GM12878 (cell line): ENCODE measurements at regions not wholly inside any gene's neighbourhood (a gene's known extent, or its start where the extent isn't known, plus 50 kb on each side); places are given as distances from the start of the nearest gene placed in this dataset.

Experiments used
- ATAC-seq: fragments of 200-7000 bp; cut with Tn5 transposase; 3 replicates; pipeline ENCODE4 v1.9.1; 2020; ENCODE audit warnings: mild to moderate bottlenecking, moderate library complexity
- BruUV-seq: library from RNA; stranded (reverse); fragments of 400-500 nt; replicated peaks from 2 replicates; lab custom pipeline; 2021; lab: Mats Ljungman, UMichigan
- CTCF ChIA-PET: fragments of 300-600 bp; sonication (Branson Sonifier 250); formaldehyde crosslinking; extraction: SDS; loops from one replicate; lab custom pipeline; 2021; ENCODE audit warnings: inconsistent platforms; lab: Yijun Ruan, JAX
- POLR2A ChIA-PET: fragments of 350-600 bp; formaldehyde crosslinking; extraction: SDS; loops from one replicate; lab custom pipeline; 2021; ENCODE audit warnings: inconsistent platforms; lab: Charles Lee
- RAD21 ChIA-PET: fragments of 300-600 bp; sonication (Branson Sonifier 250); formaldehyde crosslinking; loops from one replicate; lab custom pipeline; 2023; ENCODE audit warnings: antibody characterized with exemption; ENCODE audit not compliant: unreplicated experiment; lab: Charles Lee
- SMC1A ChIA-PET: fragments of 300-600 bp; sonication (Branson Sonifier 250); formaldehyde crosslinking; loops from one replicate; lab custom pipeline; 2023; ENCODE audit not compliant: unreplicated experiment, uncharacterized antibody; lab: Charles Lee
- DNase-seq: peaks from one replicate; pipeline ENCODE4 v3.0.0-alpha.2; 2011; ENCODE audit warnings: low read depth, low spot score
- FAIRE-seq: peaks from 3 replicates; lab custom pipeline; 2011; peaks lifted over from hg19 to GRCh38; lab: Jason Lieb, UNC
- H2AFZ ChIP-seq: 2 replicates; pipeline ENCODE4 v1.6.0; 2011; ENCODE audit warnings: low read depth, low read length, control low read depth; ENCODE audit not compliant: control insufficient read depth
- H3K27ac ChIP-seq: 2 replicates; pipeline ENCODE4 v1.5.1; 2011; ENCODE audit warnings: control low read depth; ENCODE audit not compliant: control insufficient read depth, insufficient read depth
- H3K27me3 ChIP-seq, 2 experiments: replicated peaks in 1 of 2; 2 replicates each; pipeline versions ENCODE4 v1.6.0 to v1.6.1; 2011; ENCODE audit warnings: low read length in 1 of 2; ENCODE audit not compliant: control insufficient read depth in 2 of 2, insufficient read depth in 2 of 2
- H3K36me3 ChIP-seq, 2 experiments: 2 replicates each; pipeline ENCODE4 v1.5.1; 2011; ENCODE audit warnings: low read length in 1 of 2; ENCODE audit not compliant: control insufficient read depth in 2 of 2, insufficient read depth in 2 of 2
- H3K4me1 ChIP-seq: 2 replicates; pipeline ENCODE4 v1.6.1; 2011; ENCODE audit warnings: mild to moderate bottlenecking, low read length, moderate library complexity, mixed read lengths; ENCODE audit not compliant: control insufficient read depth, insufficient read depth
- H3K4me2 ChIP-seq: 2 replicates; pipeline ENCODE4 v1.6.0; 2011; ENCODE audit warnings: control low read depth; ENCODE audit not compliant: control insufficient read depth, insufficient read depth
- H3K4me3 ChIP-seq: fragments of 200-600 bp; sonication (generic); 2 replicates; pipeline ENCODE4 v1.5.1; 2016
- H3K79me2 ChIP-seq: 2 replicates; pipeline ENCODE4 v1.6.0; 2011; ENCODE audit warnings: low read length; ENCODE audit not compliant: control insufficient read depth, insufficient read depth
- H3K9ac ChIP-seq: 2 replicates; pipeline ENCODE4 v1.8.0; 2011; ENCODE audit warnings: low read length, control low read depth, mixed read lengths; ENCODE audit not compliant: control insufficient read depth, insufficient read depth
- H3K9me3 ChIP-seq: replicated peaks from 3 replicates; pipeline ENCODE4 v1.5.1; 2011; ENCODE audit warnings: mild to moderate bottlenecking, low read length; ENCODE audit not compliant: control insufficient read depth, insufficient read depth
- H4K20me1 ChIP-seq: 2 replicates; pipeline ENCODE4 v1.6.0; 2011; ENCODE audit not compliant: control insufficient read depth, insufficient read depth
- BCL11A ChIP-seq: IDR thresholded peaks from 2 replicates; pipeline ENCODE4 v1.6.1; 2011; ENCODE audit warnings: low read depth, low read length
- DPF2 ChIP-seq: fragments of 450-650 bp; IDR thresholded peaks from 2 replicates; pipeline ENCODE4 v1.6.1; 2017; ENCODE audit warnings: mild to moderate bottlenecking
- MTA3 ChIP-seq: IDR thresholded peaks from 2 replicates; pipeline ENCODE4 v1.6.1; 2012; ENCODE audit warnings: low read length, inconsistent platforms, borderline replicate concordance
- NR2F1 ChIP-seq: fragments of 450-650 bp; conservative IDR thresholded peaks from 2 replicates; pipeline ENCODE4 v1.6.1; 2017; ENCODE audit warnings: mild to moderate bottlenecking
- SMAD1 ChIP-seq: fragments of 450-650 bp; IDR thresholded peaks from 2 replicates; pipeline ENCODE4 v1.6.1; 2018; ENCODE audit warnings: mild to moderate bottlenecking, low read depth; ENCODE audit not compliant: partially characterized antibody
- STAT1 ChIP-seq: fragments of 450-650 bp; conservative IDR thresholded peaks from 2 replicates; pipeline ENCODE4 v1.6.1; 2014; ENCODE audit warnings: antibody characterized with exemption, mild to moderate bottlenecking
- TARDBP ChIP-seq: IDR thresholded peaks from 2 replicates; pipeline ENCODE4 v1.6.1; 2016; ENCODE audit warnings: borderline replicate concordance
- WGBS: methylation state at CpG from one replicate; pipeline ENCODE4 v1.1.6; 2016; ENCODE audit warnings: low lambda C conversion rate; ENCODE audit not compliant: insufficient replicate concordance, insufficient coverage; ENCODE audit errors: missing lambda C conversion rate; 5-methylcytosine and 5-hydroxymethylcytosine counted together
- in situ Hi-C: fragments of 300-500 bp; cut with MboI; formaldehyde crosslinking; loops from 9 replicates; pipeline ENCODE4 v1.14.3; 2018; ENCODE audit warnings: mixed read lengths
- intact Hi-C: fragments of 100-400 bp; cut with micrococcal nuclease; formaldehyde crosslinking; loops from one replicate; pipeline ENCODE4 v1.14.2; 2022; ENCODE audit not compliant: unreplicated experiment
- TF ChIP-seq, protein P1 (sequence below): fragments of 450-650 bp; IDR thresholded peaks from 2 replicates; pipeline ENCODE4 v1.6.1; 2017; ENCODE audit warnings: mild to moderate bottlenecking, moderate library complexity
- TF ChIP-seq, protein P2 (sequence below): IDR thresholded peaks from 2 replicates; pipeline ENCODE4 v1.6.1; 2012; ENCODE audit warnings: improper control_type of control experiment, low read depth, low read length; ENCODE audit not compliant: insufficient replicate concordance
- TF ChIP-seq, protein P3 (sequence below): fragments of 450-650 bp; formaldehyde crosslinking; IDR thresholded peaks from 2 replicates; pipeline ENCODE4 v1.5.0; 2022; ENCODE audit warnings: mild to moderate bottlenecking, missing genetic modification characterization

DNA sequence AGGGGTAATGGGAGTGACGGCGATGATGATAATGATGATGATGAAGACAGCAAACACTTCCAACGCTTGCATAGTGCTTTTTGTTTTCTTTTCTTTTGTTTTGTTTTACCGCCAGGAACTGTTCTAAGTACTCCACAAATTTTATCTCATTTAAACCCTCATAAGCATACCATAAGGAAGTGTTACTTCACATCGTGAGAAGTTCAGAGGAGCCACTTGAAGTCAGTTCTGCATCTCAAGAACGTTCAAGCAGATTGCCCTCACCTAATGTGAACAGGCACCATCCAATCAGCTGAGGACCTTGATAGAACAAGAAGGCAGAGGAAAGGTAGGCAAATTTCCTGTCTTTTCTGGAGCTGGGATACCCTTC, 104.1 kb downstream of the LSM3 start (continued):
- TF ChIP-seq, protein P1, sequence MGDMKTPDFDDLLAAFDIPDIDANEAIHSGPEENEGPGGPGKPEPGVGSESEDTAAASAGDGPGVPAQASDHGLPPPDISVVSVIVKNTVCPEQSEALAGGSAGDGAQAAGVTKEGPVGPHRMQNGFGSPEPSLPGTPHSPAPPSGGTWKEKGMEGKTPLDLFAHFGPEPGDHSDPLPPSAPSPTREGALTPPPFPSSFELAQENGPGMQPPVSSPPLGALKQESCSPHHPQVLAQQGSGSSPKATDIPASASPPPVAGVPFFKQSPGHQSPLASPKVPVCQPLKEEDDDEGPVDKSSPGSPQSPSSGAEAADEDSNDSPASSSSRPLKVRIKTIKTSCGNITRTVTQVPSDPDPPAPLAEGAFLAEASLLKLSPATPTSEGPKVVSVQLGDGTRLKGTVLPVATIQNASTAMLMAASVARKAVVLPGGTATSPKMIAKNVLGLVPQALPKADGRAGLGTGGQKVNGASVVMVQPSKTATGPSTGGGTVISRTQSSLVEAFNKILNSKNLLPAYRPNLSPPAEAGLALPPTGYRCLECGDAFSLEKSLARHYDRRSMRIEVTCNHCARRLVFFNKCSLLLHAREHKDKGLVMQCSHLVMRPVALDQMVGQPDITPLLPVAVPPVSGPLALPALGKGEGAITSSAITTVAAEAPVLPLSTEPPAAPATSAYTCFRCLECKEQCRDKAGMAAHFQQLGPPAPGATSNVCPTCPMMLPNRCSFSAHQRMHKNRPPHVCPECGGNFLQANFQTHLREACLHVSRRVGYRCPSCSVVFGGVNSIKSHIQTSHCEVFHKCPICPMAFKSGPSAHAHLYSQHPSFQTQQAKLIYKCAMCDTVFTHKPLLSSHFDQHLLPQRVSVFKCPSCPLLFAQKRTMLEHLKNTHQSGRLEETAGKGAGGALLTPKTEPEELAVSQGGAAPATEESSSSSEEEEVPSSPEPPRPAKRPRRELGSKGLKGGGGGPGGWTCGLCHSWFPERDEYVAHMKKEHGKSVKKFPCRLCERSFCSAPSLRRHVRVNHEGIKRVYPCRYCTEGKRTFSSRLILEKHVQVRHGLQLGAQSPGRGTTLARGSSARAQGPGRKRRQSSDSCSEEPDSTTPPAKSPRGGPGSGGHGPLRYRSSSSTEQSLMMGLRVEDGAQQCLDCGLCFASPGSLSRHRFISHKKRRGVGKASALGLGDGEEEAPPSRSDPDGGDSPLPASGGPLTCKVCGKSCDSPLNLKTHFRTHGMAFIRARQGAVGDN: no peak
- TF ChIP-seq BCL11A (no peak), SMAD1 (no peak)
- TF ChIP-seq, all 136 proteins: peak for 0

DNA sequence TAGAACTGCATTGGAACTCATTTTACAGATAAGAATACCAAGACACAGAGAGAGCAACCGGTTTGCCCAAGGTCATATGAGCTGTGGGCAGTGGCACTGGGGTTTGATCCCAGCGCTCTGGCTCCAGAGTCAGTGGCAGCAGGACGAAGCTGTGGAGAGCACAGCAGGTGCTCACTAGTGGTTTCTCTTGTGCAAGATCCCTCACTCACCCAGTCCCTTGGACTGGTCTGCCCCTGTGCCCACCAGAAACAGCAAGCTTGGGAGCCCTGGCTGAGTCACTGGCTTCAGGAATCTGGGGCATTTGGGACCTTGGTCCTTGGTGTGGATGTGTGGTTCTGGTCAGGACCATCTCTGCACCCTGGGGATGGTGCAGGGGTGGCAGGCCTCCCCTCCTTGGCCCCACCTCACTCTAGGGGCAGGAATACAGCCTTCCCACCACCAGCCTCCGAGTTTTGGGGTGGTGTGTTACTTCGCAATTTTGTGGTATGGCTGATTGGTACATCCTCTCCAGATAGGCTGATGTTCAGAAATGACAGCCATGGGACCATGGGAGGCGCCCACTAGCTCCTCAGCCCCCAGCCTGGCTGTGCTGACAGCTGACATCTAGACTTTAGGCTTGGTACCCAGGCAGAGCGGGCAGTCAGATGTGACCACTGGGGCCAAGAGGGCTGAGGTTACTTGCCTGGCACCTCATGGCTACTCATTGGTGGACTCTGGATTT, 104.6 kb downstream of the LSM3 start:
- WGBS: 13% methylated on average over 7 of the region's 7 CpGs
- intact Hi-C loops: no loop called here
- SMC1A ChIA-PET: no interaction called here
- TF ChIP-seq MTA3 (no peak), STAT1 (no peak), NR2F1 (no peak), DPF2 (no peak), TARDBP (no peak)
- TF ChIP-seq, protein P2, sequence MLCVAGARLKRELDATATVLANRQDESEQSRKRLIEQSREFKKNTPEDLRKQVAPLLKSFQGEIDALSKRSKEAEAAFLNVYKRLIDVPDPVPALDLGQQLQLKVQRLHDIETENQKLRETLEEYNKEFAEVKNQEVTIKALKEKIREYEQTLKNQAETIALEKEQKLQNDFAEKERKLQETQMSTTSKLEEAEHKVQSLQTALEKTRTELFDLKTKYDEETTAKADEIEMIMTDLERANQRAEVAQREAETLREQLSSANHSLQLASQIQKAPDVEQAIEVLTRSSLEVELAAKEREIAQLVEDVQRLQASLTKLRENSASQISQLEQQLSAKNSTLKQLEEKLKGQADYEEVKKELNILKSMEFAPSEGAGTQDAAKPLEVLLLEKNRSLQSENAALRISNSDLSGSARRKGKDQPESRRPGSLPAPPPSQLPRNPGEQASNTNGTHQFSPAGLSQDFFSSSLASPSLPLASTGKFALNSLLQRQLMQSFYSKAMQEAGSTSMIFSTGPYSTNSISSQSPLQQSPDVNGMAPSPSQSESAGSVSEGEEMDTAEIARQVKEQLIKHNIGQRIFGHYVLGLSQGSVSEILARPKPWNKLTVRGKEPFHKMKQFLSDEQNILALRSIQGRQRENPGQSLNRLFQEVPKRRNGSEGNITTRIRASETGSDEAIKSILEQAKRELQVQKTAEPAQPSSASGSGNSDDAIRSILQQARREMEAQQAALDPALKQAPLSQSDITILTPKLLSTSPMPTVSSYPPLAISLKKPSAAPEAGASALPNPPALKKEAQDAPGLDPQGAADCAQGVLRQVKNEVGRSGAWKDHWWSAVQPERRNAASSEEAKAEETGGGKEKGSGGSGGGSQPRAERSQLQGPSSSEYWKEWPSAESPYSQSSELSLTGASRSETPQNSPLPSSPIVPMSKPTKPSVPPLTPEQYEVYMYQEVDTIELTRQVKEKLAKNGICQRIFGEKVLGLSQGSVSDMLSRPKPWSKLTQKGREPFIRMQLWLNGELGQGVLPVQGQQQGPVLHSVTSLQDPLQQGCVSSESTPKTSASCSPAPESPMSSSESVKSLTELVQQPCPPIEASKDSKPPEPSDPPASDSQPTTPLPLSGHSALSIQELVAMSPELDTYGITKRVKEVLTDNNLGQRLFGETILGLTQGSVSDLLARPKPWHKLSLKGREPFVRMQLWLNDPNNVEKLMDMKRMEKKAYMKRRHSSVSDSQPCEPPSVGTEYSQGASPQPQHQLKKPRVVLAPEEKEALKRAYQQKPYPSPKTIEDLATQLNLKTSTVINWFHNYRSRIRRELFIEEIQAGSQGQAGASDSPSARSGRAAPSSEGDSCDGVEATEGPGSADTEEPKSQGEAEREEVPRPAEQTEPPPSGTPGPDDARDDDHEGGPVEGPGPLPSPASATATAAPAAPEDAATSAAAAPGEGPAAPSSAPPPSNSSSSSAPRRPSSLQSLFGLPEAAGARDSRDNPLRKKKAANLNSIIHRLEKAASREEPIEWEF: no peak
- TF ChIP-seq, protein P3, sequence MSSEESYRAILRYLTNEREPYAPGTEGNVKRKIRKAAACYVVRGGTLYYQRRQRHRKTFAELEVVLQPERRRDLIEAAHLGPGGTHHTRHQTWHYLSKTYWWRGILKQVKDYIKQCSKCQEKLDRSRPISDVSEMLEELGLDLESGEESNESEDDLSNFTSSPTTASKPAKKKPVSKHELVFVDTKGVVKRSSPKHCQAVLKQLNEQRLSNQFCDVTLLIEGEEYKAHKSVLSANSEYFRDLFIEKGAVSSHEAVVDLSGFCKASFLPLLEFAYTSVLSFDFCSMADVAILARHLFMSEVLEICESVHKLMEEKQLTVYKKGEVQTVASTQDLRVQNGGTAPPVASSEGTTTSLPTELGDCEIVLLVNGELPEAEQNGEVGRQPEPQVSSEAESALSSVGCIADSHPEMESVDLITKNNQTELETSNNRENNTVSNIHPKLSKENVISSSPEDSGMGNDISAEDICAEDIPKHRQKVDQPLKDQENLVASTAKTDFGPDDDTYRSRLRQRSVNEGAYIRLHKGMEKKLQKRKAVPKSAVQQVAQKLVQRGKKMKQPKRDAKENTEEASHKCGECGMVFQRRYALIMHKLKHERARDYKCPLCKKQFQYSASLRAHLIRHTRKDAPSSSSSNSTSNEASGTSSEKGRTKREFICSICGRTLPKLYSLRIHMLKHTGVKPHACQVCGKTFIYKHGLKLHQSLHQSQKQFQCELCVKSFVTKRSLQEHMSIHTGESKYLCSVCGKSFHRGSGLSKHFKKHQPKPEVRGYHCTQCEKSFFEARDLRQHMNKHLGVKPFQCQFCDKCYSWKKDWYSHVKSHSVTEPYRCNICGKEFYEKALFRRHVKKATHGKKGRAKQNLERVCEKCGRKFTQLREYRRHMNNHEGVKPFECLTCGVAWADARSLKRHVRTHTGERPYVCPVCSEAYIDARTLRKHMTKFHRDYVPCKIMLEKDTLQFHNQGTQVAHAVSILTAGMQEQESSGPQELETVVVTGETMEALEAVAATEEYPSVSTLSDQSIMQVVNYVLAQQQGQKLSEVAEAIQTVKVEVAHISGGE (CRISPR knock-in tag): no peak

More for the DNA sequence above, 104.6 kb downstream of the LSM3 start:
- no peaks in the 10 kb centered on the region for H3K9me3 ChIP-seq
- in situ Hi-C loops: no loop called here
- H3K27me3 ChIP-seq: peaks cover 2 to 4% of the 10 kb centered on the region in 2 experiments; a peak in 2 of 4 replicates
- no peaks in the 10 kb centered on the region for H3K36me3 ChIP-seq
- ChIA-PET RAD21 (no interaction called here), CTCF (interaction anchor here (0.5 kb wide), 1 partner anchor 185 kb away, joined by 3 read pairs; no protein-coding TSS in a partner anchor), POLR2A (no interaction called here)
- no peaks in the 10 kb centered on the region for H4K20me1 ChIP-seq
- H3K9ac ChIP-seq: no peak overlapping the region
- ATAC-seq (no peak), DNase-seq (no peak), FAIRE-seq (no peak)
- H3K4me2 ChIP-seq: no peak overlapping the region
- H3K27ac ChIP-seq: no peak overlapping the region
- no TSS peak for BruUV-seq
- H3K79me2 ChIP-seq: no peaks in the 10 kb centered on the region
- H3K4me1 ChIP-seq: no peaks in the 10 kb centered on the region
- H3K4me3 ChIP-seq: no peak overlapping the region
- H2AFZ ChIP-seq: no peak overlapping the region
